ENCODE measurements at regions not wholly inside any gene's neighbourhood (a gene's known extent, or its start where the extent isn't known, plus 50 kb on each side); places are given as distances from the start of the nearest gene placed in this dataset.
"Not testable (repeated sequence)": the region's sequence is repeated elsewhere in the genome, so short reads cannot be mapped to it uniquely, and the experiment has no call there.

DNA sequence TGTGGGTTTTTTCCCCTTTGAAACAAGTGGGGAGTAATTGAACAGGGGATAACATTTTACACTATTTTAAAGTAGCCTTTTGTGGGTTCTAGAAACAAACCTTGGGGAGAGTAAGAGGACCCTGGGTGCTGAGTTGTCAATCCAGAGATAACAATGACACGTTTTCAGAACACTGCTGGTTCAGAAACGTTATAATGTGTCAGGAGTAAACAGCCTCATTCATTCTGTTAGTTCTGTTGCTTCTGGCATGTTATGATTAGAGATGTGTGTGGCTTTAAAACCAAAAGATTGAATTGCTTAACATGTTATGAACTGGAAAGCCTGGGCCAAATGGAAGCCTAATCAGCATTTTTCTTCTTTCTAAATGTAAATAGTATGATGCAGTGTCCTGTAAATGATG, 680.5 kb upstream of the NOVA1 start:
- WGBS, 2 donors (ENCODE audit: low coverage in 1 of 2) = 11 to 19% methylated on average over 2 of the region's 2 CpGs
- Histone ChIP-seq H3K9me3 (no peaks in the 10 kb centered on the region), H3K27ac (no peak overlapping the region), H3K36me3 (no peaks in the 10 kb centered on the region), H3K4me1 (no peaks in the 10 kb centered on the region), H3K27me3 (no peaks in the 10 kb centered on the region), H3K4me3 (no peak overlapping the region)
- TF ChIP-seq POLR2AphosphoS5 (IDR thresholded peaks at IDR 0.05) = no peak
- no peak for TF ChIP-seq POLR2A (IDR thresholded peaks at IDR 0.05)
- TF ChIP-seq, protein P1, sequence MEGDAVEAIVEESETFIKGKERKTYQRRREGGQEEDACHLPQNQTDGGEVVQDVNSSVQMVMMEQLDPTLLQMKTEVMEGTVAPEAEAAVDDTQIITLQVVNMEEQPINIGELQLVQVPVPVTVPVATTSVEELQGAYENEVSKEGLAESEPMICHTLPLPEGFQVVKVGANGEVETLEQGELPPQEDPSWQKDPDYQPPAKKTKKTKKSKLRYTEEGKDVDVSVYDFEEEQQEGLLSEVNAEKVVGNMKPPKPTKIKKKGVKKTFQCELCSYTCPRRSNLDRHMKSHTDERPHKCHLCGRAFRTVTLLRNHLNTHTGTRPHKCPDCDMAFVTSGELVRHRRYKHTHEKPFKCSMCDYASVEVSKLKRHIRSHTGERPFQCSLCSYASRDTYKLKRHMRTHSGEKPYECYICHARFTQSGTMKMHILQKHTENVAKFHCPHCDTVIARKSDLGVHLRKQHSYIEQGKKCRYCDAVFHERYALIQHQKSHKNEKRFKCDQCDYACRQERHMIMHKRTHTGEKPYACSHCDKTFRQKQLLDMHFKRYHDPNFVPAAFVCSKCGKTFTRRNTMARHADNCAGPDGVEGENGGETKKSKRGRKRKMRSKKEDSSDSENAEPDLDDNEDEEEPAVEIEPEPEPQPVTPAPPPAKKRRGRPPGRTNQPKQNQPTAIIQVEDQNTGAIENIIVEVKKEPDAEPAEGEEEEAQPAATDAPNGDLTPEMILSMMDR (IDR thresholded peaks at IDR 0.05) = no peak
- TF ChIP-seq EP300 (IDR thresholded peaks at IDR 0.05) = no peak
- no peak for ATAC-seq

DNA sequence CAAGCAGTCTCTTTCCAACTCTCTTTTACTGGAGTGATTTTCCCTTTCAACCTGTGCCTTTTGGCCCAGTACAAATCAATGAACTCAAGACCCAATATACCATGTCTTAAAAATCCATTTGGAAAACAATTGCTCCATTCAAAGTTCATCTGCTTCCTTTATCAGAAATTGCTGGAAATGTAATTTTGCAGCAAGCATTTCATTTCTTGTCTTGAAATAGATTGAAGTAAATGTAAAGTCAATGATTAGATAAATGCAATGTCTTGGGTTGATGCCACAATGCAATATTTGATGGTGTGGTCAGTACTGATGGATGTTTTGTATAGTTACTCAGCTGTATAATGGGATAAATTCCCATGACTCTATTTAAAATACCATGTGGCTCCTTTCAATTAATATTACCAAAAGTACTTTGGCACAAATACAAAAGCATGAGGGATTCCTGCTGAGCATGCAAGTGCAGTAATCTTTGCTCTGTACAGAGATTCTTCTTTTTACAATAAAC, 707.7 kb upstream of the NOVA1 start:
- Histone ChIP-seq H3K4me1 (no peaks in the 10 kb centered on the region), H3K4me3 (no peak overlapping the region), H3K27ac (no peak overlapping the region)

GRCh38 chr14:27312730-27313129, 714.9 kb upstream of the NOVA1 start:
- not testable (repeated sequence) for H3K4me3 ChIP-seq, H3K9me3 ChIP-seq, H3K27me3 ChIP-seq, H3K4me1 ChIP-seq, H3K27ac ChIP-seq, H3K36me3 ChIP-seq, ATAC-seq
- 93 to 100% methylated on average over 2 to 7 of the region's 7 CpGs for WGBS, 2 donors (ENCODE audit: low coverage in 1 of 2)

More for the DNA sequence above, 707.7 kb upstream of the NOVA1 start:
- no peak for ATAC-seq
- no peak for TF ChIP-seq EP300 (IDR thresholded peaks at IDR 0.05)
- TF ChIP-seq, protein P1 (IDR thresholded peaks at IDR 0.05) = no peak
- no peak for TF ChIP-seq POLR2A (IDR thresholded peaks at IDR 0.05)
- TF ChIP-seq POLR2AphosphoS5 (IDR thresholded peaks at IDR 0.05) = no peak
- H3K36me3 ChIP-seq = no peaks in the 10 kb centered on the region
- no peaks in the 10 kb centered on the region for H3K9me3 ChIP-seq
- no peaks in the 10 kb centered on the region for H3K27me3 ChIP-seq

DNA sequence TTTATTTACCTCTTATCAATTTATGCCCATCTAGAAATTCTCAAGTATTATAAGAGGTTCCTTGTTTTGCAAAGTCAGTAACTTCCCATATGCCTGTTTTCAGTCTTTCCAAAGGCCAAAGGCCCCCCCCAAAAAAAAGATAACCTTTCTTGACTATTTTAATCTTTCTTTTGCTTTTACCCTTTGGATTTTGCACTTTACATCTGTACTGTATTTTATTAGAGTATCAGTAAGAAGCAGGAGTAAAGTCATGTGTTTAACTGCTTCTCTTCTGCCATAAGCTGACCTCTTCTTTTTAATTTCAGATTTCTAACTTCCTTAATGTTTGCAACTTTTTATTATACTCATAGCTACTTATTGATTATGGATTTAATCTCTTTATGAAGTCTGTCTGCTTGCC, 716.4 kb upstream of the NOVA1 start:
- no peaks in the 10 kb centered on the region for H3K36me3 ChIP-seq
- H3K27ac ChIP-seq = no peak overlapping the region
- no peaks in the 10 kb centered on the region for H3K4me1 ChIP-seq

GRCh38 chr14:27315477-27315876, 717.6 kb upstream of the NOVA1 start:
- TF ChIP-seq POLR2A (IDR thresholded peaks at IDR 0.05) (no peak), POLR2AphosphoS5 (IDR thresholded peaks at IDR 0.05) (no peak), EP300 (IDR thresholded peaks at IDR 0.05) (no peak)
- TF ChIP-seq, protein P1 (IDR thresholded peaks at IDR 0.05) = no peak
- H3K27me3 ChIP-seq = no peaks in the 10 kb centered on the region
- no peak for ATAC-seq
- no peaks in the 10 kb centered on the region for H3K4me1 ChIP-seq
- whole genome bisulfite sequencing, 2 donors (ENCODE audit: low coverage in 1 of 2) = 73 to 89% methylated on average over 4 of the region's 4 CpGs
- H3K9me3 ChIP-seq = no peaks in the 10 kb centered on the region
- no peak overlapping the region for H3K4me3 ChIP-seq
- no peak overlapping the region for H3K27ac ChIP-seq
- H3K36me3 ChIP-seq = no peaks in the 10 kb centered on the region

More for the DNA sequence above, 716.4 kb upstream of the NOVA1 start:
- H3K9me3 ChIP-seq = no peaks in the 10 kb centered on the region
- TF ChIP-seq, protein P1 (IDR thresholded peaks at IDR 0.05) = no peak
- TF ChIP-seq EP300 (IDR thresholded peaks at IDR 0.05) (no peak), POLR2AphosphoS5 (IDR thresholded peaks at IDR 0.05) (no peak), POLR2A (IDR thresholded peaks at IDR 0.05) (no peak)
- H3K27me3 ChIP-seq = no peaks in the 10 kb centered on the region
- H3K4me3 ChIP-seq = no peak overlapping the region
- no peak for ATAC-seq

- TF ChIP-seq POLR2AphosphoS5 (IDR thresholded peaks at IDR 0.05) (no peak), EP300 (IDR thresholded peaks at IDR 0.05) (no peak), POLR2A (IDR thresholded peaks at IDR 0.05) (no peak)
- TF ChIP-seq, protein P1 (IDR thresholded peaks at IDR 0.05) = no peak
- no peak overlapping the region for H3K27ac ChIP-seq
- no peak for ATAC-seq
- no peaks in the 10 kb centered on the region for H3K4me1 ChIP-seq
- no peak overlapping the region for H3K4me3 ChIP-seq
- H3K27me3 ChIP-seq = no peaks in the 10 kb centered on the region
- no peaks in the 10 kb centered on the region for H3K9me3 ChIP-seq
- no peaks in the 10 kb centered on the region for H3K36me3 ChIP-seq
Observed at GRCh38 chr14:27315947-27316346, 718.1 kb upstream of the NOVA1 start.

Data from gastroesophageal sphincter (tissue), 4 donors.